EH (cell line): ENCODE measurements at regions not wholly inside any gene's neighbourhood (a gene's known extent, or its start where the extent isn't known, plus 50 kb on each side); places are given as distances from the start of the nearest gene placed in this dataset.
"Not testable (repeated sequence)": the region's sequence is repeated elsewhere in the genome, so short reads cannot be mapped to it uniquely, and the experiment has no call there.

ENCODE experiments used
- DNase-seq: peaks from one replicate; pipeline ENCODE4 v3.0.0-alpha.2; 2015; ENCODE audit warnings: low read depth

- DNase-seq = no peak
Observed at GRCh38 chr1:226461087-226461486, 53.2 kb upstream of the PARP1 start.

DNA sequence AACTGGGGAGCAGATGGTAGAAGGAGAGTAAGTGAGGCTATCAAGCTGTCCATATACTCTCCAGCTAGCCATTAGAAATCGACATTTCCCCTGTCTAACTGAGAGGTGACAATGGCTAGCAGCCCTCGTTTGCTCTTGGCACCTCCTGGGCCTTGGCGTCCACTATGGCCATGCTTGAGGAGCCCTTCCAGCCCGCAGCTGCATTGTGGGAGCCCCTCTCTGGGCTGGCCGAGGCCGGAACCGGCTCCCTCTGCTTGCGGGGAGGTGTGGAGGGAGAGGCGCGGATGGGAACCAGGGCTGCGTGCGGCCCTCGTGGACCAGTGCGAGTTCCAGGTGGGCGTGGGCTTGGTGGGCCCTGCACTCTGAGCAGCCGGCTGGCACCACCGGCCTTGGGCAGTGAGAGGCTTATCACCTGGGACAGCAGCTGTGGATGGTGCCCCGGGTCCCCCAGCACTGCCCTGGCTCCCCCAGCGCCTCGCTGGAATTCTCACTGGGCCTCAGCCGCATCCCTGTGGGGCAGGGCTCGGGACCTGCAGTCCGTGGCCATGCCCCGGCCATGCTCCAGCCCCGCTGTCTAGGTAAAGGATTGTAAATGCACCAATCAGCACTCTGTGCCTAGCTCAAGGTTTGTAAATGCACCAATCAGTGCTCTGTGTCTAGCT lies 56.2 kb upstream of the PARP1 start:
- no peak for DNase-seq

DNA sequence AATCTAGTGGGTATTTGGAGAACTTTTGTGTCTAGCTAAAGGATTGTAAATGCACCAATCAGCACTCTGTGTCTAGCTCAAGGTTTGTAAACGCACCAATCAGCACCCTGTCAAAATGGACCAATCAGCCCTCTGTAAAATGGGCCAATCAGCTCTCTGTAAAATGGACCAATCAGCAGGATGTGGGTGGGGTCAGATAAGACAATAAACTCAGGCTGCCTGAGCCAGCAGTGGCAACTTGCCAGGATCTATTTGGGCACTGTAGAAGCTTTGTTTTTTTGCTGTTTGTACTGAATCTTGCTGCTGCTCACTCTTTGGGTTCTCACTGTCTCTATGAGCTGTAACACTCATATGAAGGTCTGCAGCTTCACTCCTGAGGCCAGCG lies 56.7 kb upstream of the PARP1 start:
- DNase-seq = not testable (repeated sequence)

DNA sequence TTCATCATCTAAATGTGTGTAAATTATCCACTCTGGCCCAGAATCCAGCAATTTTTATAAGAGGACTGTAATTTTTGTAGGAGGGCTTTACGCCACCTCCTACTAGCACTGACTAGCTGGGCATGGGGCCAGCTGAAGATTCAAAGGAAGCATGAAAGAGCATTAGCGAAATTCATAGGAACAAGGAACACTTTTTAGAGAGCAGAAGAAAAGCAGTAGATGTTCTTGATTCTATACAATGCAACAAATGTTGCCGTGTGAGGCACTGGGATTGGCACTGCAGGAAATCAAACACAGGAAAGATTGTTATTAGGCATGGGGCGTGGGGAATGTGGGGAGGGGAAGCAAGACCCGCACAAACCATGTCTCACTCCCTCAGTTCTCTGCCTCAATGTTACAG lies 58.4 kb upstream of the PARP1 start:
- no peak for DNase-seq

- DNase-seq = no peak
Observed at GRCh38 chr1:226467443-226467842, 59.5 kb upstream of the PARP1 start.

- no peak for DNase-seq
Observed at GRCh38 chr1:226470921-226471866, 63.3 kb upstream of the PARP1 start.

GRCh38 chr1:226473325-226473724 lies 65.4 kb upstream of the PARP1 start:
- no peak for DNase-seq

DNA sequence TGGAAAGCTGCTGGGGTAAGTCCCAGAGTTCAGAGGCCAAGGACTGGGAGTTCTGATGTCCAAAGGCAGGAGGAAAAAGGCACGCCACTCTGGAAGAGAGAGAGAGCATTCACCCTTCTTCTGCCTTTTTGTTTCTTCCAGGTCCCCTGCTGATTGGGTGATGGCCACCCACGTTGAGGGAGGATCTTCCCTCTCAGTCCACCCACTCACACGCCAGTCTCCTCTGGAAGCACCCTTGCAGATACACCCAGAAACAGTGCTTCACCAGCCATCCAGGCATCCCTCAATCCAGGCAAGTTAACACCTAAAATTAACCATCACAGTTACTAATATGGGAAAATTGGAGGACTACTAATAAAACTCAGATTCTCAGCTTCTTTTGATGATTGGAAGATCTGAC lies 66.1 kb upstream of the PARP1 start:
- no peak for DNase-seq

DNA sequence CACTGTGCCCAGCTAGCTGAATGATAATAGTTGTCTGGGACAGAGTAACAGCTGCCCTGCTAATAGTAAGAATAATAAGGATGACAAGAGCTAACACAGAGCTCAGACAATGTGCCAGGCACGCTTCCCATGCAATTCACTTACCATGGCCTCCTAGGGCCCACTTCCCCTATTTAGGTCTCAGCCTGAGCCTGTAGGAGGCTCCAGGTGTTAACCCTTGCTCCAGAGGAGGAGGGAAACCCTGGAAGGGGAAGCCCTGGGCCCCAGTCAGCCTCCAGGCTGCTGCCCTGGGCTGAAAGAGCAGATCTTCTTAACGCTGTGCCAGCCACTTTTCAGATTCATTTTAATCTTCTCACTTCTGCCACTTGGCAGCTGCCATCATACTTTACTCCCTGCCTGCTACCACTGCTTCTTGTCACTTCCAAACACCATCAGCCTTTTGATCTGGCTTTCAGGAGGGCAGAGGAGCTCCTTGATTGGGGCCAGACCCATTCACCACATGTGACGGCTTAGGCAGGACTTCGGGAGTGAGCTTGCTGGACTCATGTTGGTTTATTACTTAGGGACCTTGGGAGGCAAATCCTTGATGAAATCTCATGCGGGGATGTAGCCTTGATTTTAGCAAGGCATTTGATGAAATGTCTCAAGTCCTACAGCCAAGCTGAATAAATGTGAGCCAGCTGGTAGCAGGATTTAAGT lies 66.7 kb upstream of the PARP1 start:
- DNase-seq = no peak

DNA sequence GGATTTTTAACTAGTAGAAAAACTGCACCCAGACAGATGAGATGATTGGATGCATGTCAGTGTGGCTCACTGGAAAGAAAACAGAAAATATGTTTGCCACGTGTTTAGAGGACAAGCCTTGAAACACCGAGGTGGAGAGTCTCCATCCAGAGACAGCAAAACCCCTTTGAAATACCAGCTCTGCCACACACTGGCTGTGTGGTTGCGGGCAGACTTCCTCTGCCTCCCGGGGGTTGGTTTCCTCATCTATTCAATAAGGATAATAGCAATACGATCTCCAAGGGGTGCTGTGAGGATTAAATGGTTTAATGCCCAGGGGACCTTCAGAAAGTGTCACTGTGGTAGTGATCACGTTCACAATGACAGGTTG lies 67.2 kb upstream of the PARP1 start:
- no peak for DNase-seq

GRCh38 chr1:226476066-226476465 lies 68.2 kb upstream of the PARP1 start:
- no peak for DNase-seq

GRCh38 chr1:226476648-226477319 lies 68.9 kb upstream of the PARP1 start:
- DNase-seq = no peak

- no peak for DNase-seq
Observed at GRCh38 chr1:226479474-226479873, 69.1 kb upstream of the STUM start.

DNA sequence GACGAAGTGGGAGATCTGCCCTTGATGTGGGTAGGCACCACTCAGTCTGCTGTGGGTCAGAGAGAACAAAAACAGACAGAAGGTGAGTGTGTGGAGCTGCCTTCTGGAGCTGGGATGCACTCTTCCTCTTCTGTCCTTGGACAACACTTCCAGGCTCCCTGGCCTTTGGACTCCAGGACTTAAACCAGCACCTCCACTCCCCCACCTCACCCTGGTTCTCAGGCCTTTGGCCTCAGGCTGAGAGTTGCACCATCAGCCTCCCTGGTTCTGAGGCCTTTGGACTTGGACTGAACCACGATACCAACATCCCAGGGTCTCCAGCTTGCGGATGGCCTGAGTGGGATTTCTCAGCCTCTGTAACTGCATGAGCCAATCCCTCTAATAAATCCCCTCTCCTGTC lies 68.1 kb upstream of the STUM start:
- no peak for DNase-seq

- DNase-seq = no peak
Observed at GRCh38 chr1:226481133-226481532, 67.4 kb upstream of the STUM start.

DNA sequence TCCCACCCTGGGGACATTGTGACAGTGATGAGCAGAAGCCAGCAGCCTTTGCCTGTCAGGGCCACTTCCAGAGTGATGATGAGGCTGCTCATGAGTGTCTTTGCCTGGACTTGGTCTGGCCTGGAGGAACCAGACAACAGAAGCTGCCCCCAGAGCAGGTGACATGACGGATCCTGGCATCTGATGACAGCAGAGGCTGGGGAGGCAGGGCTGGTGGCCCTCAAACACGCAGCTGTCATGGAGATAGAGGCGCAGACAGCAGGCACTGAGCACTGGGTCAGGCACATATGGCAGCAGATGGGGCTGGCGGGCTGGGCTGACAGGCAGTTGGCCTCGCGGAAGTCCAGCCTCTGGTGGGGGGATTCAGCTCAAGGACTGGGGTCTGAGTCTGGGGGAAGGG lies 66.4 kb upstream of the STUM start:
- DNase-seq = no peak

- peak; percentile 1 for DNase-seq
Observed at GRCh38 chr1:226482975-226483700, 65.4 kb upstream of the STUM start.

GRCh38 chr1:226485192-226485591 lies 63.4 kb upstream of the STUM start:
- no peak for DNase-seq

DNA sequence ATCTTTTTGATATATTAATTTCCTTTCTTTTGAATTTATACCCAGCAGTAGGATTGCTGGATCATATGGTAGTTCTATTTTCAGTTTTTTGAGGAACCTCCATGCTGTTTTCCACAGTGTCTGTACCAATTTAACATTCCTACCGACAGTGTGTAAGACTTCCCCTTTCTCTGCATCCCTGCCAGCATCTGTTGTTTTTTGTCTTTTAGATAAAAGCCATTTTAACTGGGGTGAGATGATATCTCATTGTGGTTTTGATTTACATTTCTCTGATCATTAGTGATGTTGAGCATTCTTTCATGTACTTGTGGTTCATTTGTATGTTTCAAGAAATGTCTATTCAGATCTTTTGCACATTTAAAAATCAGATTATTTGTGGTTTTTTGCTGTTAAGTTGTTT lies 62.4 kb upstream of the STUM start:
- DNase-seq = no peak

GRCh38 chr1:226487921-226488320 lies 60.6 kb upstream of the STUM start:
- DNase-seq = no peak

DNA sequence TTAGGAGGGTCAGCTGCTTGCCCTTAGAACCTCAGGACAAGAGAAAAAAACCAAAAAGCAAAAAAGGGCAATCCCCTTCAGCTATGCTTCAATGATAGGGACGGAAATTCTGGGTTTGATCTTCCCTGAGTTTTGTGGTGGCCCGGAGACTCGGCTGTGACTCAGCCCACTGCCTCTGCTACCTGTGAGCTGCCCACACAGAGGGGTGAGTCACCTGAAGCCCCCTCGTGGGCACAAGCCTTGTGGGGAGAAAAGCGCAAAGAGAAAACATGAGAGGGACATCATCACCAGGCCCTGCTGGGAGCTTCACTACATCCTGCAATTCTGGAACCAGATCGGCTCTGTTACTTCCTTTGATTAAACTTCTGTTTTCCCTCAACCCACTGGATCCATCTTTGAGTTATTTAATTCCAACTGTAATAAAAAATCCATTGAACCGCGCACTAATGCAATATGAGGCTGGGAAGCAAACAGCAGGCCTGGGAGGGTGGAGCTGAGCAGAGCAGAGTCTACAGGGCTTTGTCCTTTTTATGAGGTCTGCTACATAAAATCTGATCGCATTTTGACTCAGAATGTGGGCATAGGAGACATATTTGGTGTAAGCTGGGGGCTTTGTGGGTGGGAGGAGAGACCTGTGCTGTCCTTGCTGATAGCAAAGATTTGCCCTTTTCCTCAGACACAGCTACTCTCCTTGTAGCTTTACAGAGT lies 58.7 kb upstream of the STUM start:
- no peak for DNase-seq
